Femur (tissue), 1 donor: ENCODE measurements at regions not wholly inside any gene's neighbourhood (a gene's known extent, or its start where the extent isn't known, plus 50 kb on each side); places are given as distances from the start of the nearest gene placed in this dataset.
"Not testable (repeated sequence)": the region's sequence is repeated elsewhere in the genome, so short reads cannot be mapped to it uniquely, and the experiment has no call there.

ENCODE experiments used
- DNase-seq: peaks from one replicate; pipeline ENCODE4 v3.0.0-alpha.2; 2017

DNA sequence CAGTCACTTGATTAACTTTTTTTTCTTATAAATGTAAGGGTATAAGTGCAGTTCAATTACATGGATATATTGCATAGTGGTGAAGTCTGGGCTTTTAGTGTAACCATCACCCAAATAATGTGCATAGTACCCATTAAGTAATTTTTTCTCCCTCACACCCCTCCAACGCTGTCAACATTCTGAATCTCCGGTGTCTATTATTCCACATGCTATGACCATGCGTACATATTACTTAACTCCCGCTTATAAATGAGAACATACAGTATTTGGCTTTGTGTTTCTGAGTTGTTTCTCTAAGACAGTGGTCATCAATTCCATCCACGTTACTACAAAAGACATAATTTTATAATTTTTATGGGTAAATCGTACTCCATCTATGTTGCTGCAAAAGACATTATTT, 1191.1 kb downstream of the NCAM2 start:
- no peak for DNase-seq

GRCh38 chr21:22191581-22191980, 1193.4 kb downstream of the NCAM2 start:
- peak; percentile 52 for DNase-seq

- DNase-seq = no peak
These were observed 1194.6 kb downstream of the NCAM2 start for GRCh38 chr21:22192766-22193165.

DNA sequence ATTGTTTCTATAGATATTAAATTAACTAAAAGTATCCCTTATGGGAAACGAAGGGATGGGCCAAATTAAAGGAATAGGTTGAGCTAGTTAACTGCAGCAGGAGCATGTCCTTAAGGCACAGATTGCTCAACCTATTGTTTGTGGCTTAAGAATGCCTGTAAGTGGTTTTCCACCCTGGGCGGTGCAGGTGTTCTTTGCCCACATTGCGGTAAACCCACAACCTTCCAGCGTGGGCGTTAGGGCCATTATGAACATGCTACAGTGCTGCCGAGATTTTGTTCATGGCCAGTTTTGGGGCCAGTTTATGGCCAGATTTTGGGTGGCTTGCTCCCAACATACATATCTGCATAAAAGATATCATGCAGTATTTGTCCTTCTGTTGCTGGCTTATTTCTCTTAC, 1196.8 kb downstream of the NCAM2 start:
- DNase-seq = not testable (repeated sequence)

DNA sequence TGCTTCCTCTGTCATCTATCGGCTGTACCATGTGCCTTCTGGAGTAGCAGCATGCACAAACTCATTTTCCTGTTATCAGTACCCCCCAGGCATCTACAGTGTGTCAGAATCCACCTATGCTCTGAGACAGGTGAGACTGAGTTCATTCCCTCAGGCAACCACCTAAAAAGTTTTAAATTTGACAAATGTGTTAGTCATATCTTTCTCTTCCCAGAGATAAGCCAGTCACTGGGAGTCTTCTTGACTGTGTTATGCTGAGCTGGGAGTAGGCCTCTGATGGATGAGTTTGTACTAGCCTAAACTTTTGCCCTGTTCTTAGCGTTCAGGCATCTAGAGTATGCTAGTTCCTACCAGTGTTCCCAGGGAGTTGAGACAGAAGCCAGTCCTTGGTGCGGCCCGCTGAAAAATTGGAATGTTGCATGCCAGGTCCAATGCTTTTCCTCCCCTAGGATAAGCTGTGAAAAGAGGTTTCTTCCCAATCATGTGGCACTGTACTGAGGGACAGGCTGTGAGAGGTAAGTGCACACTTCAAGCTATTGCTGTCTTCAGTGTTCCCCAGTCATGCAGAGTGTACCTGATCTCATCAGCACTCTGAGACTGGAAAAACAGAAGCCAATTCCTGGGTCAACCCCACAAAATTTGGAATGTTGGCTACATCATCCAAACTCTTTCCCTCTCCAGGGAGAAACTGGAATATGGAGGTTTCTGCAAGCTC, 1202.3 kb downstream of the NCAM2 start:
- no peak for DNase-seq

GRCh38 chr21:22201126-22201525, 1202.9 kb downstream of the NCAM2 start:
- DNase-seq = no peak

DNA sequence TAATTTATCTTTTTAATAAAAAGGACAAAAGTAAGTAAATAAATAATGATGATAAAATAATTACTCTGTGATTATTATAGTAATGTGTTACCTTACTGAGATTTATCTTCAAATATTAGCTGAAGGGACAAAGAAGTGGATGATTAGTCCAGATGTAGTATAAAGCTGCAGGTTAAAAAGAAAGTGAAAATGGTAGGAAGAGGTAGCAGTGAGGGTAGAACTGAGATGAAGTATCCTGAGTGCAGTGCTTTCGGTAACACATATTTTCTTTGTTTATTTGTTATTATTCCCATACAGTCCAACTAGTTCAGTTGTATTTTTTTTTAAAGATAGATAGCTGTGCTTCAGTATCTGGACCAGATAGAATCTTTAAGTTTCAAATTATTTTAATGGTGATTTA, 1203.5 kb downstream of the NCAM2 start:
- no peak for DNase-seq

- no peak for DNase-seq
These were observed 1211.1 kb downstream of the NCAM2 start for GRCh38 chr21:22209304-22209700.

- no peak for DNase-seq
These were observed 1213.7 kb downstream of the NCAM2 start for GRCh38 chr21:22211943-22212342.

DNA sequence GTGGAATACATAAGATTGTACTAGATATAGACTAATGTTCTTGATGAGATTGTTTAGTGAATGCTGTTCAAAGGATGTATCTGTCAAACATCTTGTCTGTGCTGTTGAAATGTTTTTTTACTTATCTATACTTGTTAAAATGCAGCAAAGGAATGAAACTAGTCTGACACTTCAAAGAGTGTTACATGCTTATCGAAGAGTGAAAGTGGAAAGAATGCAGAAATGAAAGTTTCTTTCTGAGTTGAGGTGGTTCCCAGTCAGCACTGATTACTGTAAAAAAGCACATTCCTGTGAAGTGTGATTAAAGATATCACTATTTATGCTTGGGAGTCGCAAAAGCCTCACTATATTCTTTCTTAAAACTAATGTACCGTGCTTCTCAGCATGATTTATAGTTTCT, 1225.2 kb downstream of the NCAM2 start:
- DNase-seq = no peak

DNA sequence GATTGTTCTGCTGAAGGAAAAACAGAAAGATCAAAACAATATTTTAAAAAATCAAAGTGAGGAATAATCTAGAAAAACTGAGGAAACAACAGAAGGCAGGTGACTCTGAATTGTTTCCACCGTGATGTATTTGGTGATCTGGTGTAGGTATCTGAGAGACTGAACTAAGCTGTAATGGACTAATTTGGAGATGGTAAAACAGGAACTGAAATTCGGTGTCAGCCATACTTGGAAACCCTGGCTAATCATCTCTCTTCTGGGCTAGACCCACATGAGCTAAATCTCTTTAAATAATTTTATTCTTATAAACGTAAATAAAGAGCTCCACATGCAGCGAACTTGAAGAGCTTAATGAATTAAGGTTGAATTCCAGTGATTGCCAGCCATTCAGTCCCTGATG, 1226.1 kb downstream of the NCAM2 start:
- no peak for DNase-seq

DNA sequence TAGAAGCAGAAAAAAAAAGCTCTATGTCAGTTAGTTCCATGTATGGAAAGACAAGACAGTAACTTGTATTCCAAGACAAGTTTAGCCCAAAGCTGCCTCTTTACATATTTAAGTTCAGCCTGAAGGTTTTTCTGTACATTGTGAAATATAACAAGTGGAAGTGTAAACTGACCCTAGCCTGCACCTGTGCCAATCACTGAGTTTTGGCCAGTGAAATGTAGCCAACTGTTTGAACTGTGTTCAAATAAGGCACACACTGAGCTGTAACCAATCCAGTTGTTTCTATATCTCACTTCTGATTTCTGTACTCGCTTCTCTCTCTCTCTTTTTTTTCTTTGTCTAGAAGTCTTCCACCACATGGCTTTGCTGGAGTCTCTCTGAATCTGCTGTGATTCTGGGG, 1227.1 kb downstream of the NCAM2 start:
- no peak for DNase-seq

- no peak for DNase-seq
These were observed 1232.8 kb downstream of the NCAM2 start for GRCh38 chr21:22231013-22231412.

- DNase-seq = no peak
These were observed 1237.8 kb downstream of the NCAM2 start for GRCh38 chr21:22235866-22236590.

DNA sequence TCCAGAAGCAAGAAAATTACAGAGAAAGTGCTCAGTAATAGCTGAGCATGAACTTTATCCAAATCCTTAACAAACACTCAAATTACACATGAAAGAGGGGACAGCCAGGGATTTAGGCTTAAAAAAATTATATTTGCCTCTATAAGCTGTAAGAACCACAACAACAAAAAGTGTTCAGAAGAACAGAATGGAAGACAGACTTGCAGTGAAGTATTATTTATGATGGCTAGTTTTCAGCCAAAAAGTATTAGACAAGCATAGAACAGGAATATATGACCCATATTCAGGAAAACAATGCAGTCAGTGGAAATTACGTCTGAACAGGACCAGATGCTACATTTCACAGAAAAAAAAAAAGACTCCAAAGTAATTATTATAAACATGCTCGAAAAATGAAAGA, 1246.3 kb downstream of the NCAM2 start:
- no peak for DNase-seq

- no peak for DNase-seq
These were observed 1252.1 kb downstream of the NCAM2 start for GRCh38 chr21:22250355-22250754.

GRCh38 chr21:22253761-22254160, 1255.6 kb downstream of the NCAM2 start:
- no peak for DNase-seq

DNA sequence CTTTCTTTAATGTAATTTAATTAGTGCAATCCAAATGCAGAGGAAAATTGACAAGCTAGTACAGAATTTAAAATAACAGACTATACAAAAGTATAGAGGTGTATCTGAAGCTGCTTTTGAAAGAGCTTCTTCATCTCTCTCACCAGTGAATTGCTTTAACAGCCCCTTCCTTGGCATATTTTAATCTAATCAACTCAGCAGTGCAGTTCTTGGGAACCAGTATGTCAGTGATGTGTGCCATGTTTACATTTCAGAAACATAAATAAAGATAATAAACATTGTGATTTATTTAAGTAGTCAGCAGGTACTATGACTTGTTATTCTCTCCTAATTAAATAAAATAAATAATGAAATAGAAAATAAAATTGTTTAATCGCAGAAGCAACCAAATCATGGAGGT, 1260.6 kb downstream of the NCAM2 start:
- DNase-seq = no peak

GRCh38 chr21:22260274-22260673, 1262.1 kb downstream of the NCAM2 start:
- no peak for DNase-seq

GRCh38 chr21:22263890-22264289, 1265.7 kb downstream of the NCAM2 start:
- no peak for DNase-seq

- DNase-seq = no peak
These were observed 1279.1 kb downstream of the NCAM2 start for GRCh38 chr21:22277341-22277740.

GRCh38 chr21:22278366-22278765, 1280.2 kb downstream of the NCAM2 start:
- DNase-seq = no peak

- DNase-seq = no peak
These were observed 1282.6 kb downstream of the NCAM2 start for GRCh38 chr21:22280851-22281250.

DNA sequence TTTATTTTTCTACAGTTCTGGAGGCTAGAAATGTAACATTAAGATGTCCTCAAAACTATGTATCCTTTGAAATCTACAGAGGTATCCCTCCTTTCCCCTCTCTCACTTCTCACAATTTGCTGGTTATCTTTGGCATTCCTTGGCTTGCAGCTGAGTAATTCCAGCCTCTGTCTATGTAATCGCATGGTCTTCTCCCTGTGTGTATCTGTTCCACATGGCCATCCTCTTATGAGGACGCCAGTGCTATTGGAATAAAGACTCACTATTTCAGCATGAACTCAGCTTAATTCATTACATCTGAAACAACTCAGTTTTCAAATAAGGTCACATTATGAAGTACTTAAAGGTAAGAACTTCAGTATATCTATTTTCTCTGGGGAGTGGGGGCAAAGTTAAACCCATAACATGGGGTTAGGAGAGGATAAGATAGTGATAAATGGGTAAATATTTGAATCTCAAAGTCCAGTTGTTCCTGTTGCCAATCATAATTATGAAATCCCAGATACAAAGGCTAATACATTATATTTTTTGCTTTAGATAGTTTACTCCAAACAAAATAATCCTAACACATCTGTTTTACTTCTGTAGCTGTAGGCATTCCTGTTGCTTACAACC, 1290.8 kb downstream of the NCAM2 start:
- DNase-seq = no peak
